GM19099 (cell line): ENCODE measurements at regions not wholly inside any gene's neighbourhood (a gene's known extent, or its start where the extent isn't known, plus 50 kb on each side); places are given as distances from the start of the nearest gene placed in this dataset.

ENCODE experiments used
- POLR2A ChIP-seq: IDR thresholded peaks from 3 replicates; pipeline ENCODE4 v1.6.1; 2011; ENCODE audit warnings: low read depth; ENCODE audit not compliant: insufficient read length; ENCODE audit errors: extremely low read depth

DNA sequence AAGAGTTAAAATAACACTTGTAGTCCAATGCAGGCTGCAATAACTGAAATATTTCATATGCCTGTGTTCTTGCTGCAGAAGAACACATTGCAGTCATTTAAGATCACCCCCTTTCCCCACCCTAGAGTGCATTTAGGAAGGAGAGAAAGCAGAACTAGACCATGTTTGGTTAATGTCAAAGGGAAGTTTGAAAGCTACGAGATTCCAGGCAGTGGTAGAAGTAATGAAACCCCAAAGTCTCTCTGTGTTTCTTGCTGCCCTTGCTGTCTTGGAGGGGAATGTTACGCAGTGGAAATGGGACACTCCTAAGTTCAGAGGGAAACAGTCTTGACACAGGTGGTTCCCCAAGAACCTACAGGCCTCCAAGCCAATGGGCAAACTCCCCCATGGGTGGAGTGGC, 242.9 kb downstream of the PTEN start:
- no peak for TF ChIP-seq POLR2A

DNA sequence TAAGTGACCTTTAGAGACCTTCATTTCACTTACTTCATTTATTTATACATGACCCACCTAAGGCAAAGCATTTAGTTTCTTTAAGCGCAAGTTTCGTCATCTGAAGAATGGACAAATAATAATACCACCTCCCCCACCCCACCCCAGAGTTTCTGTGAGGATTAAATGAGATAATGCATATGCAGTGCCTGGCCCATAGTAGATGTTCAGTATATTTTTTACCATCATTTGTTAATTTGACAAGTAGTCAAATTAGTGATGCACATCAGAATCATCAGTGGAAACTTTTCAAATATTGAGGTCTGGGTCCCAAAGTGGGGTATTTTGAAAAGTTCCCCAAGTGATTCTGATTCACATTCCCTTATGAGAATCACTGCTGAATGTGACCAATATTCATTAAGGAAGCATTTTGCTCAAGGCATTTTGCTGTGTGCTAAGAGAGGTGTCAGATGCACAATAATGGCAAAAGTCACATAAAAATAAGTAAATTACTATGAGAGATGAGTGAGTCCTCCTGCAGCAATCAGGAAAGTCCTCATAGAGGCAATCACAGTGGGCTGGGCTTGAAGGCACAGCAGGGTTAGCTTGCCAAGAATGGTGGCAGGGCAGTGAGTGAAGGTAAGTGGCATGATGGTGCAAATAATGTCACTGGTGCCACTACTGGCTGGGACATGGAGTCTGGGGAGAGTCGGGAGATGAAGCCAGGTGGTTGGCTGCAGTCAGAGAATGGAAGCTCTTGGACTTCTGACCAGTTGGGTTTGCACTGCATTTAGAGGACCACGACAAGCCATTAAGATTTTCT, 244.1 kb downstream of the PTEN start:
- no peak for TF ChIP-seq POLR2A

DNA sequence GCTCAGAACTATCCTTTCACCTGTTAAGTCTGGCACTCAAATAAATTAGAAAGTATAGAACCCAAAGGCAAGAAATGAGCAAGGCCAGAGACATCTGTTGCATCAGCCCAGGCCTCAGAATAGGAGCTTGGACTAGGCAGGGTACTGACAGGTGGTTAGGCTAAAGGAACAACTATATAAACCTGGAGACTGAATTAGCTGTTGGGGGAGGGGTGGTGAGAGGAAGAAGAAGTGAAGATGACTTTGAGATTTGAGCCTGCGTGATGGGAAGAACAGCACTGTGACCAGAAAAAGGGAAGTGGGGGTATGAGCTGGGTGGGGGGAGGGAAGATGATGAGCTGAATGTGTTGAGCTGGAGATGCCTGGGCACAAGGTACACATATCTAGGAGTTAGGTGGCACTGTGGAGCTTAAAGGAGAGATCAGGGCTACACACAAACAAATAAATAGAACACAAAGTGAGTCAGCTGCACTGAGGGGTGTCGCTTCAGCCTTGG, 244.7 kb downstream of the PTEN start:
- no peak for TF ChIP-seq POLR2A

DNA sequence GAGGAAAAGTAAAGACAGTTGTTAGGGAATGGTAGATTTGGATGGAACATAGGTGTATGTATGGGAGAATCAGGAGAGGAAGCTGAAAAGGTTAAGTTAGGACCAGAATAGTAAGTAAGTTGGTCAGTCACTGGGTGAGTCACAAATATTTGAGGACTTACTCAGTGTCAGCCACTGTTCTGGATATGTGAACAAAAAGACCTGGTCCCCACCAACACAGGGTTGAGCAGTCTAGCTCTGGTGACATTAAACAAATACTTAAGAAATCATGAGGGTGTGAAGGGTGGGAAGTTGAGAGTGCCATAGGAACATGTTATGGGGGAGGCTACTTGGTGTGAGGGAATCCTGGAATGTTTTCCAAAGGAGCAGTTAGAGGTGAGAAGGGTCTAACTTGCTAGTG, 246.9 kb downstream of the PTEN start:
- TF ChIP-seq POLR2A, result peak; percentile 42

DNA sequence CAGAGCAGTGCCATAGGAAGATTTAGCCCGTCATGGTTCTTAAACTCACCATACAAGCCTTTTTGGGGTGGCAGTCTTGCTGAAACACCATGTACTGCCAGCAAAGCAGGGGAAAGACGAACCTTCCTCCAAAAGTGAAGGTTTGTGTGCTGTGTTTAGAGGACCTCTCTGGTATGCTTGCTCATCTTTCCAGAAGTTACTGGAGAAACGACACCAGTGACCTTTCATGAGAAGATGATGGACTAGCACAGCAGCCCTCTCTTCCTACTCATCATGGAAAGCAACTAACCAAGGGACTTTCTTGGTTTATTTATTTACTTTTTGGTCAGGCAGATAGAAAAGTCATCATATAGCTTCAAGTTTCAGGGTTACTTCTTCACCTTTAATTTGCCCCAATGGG, 247.4 kb downstream of the PTEN start:
- no peak for TF ChIP-seq POLR2A

DNA sequence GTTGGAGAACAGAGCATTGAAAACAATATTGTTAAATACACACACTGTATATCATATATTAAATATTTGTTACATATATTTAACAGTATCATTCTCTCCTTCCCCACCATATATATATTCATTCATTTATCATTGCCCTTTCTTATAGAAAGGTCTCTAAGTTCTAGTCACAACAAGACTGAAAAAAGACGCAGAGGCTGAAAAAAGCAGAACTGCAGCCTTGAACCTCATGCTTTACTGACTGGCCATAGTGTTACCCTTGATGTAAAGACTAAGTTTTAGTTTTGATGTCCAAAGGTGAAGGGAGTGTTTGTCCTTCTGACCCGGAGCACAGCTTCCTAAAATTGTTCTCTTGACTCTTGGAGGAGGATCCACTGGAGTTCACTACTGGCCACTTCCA, 247.9 kb downstream of the PTEN start:
- no peak for TF ChIP-seq POLR2A

DNA sequence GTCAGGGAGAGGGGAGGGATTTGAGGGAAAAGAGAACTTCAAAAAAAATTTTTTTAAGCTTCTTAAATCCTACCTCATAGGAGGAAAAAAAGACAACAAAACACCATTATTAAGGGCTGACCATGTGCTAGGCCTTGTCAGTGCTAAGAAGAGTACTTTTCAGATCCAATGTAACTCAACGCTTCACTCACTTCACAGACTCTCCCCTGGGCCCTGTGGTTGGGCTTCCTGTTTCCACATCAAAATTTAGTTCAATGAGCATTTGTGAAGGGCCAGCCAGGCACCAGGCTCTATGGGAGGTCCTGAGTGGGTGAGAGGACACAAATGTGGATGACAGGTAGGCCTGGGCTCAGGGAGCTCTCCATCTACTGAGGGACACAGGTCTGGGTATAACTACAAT, 249.8 kb downstream of the PTEN start:
- TF ChIP-seq POLR2A, result no peak

DNA sequence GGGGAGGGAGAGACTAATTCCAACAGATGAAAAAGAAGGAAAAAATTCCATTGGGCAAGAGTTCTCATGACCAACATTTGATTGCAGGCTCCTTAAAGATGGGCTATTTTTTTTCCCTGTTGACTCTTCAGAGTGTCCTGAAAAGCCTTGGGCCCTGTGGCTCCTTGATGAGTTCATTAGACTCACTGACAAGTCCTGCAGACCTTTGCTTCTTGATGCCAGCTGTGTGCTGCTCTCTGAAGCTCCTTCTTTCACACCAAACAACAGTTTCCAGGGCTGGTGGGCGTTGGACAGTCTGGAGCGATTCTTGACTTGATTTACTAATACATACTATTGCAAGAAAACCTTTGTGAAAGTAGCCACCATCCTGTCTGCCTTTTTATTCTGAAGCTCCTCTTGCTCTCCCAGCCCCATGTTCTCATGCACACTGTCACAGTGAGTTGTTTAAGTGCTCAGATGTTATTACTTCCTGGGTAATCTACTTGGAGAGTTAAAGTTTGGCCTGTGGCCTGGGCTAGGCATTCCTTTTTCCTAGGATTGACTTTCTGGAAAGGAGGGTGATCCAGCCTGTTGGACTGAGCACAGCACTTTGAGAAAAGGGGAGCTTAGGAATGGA, 250.3 kb downstream of the PTEN start:
- TF ChIP-seq POLR2A, result peak; percentile 11

DNA sequence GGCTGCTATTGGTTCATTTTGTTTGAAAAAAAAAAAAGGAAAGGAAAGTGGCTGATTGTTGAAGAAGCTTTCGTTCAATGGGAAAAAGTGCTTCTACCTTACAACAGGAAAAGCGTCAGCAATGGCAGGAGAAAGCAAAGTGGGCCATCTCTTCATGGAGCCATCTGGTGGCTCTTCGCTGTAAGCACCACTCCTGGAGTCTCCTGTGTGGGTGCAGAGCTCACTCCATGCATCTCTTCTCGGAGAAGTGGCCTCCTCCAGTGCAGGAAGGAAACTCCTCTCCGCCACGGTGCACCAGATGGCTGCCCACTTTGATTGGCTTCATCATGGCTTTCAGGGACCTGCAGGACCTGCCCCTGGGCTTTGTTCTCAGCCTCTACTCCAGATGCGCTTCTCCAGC, 250.9 kb downstream of the PTEN start:
- TF ChIP-seq POLR2A, result no peak

DNA sequence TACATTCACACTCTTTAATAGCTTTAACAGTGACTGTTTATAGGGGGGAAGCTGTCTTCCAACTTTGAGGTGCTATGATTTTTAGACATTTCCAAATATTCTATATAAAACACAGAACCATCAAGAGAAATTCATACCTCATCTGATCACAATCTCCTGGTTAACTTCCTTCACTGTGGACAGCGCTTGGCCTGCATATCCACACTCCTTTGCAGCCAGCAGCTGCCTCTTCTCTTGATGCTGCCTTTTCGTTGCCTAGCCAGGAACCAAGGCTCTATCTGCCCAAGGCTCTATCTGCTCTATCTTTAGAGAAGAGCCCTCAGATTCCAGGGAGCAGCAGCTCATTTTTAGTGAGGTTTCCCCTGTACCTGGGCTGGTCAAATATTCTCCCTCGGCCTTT, 252.0 kb downstream of the PTEN start:
- no peak for TF ChIP-seq POLR2A

DNA sequence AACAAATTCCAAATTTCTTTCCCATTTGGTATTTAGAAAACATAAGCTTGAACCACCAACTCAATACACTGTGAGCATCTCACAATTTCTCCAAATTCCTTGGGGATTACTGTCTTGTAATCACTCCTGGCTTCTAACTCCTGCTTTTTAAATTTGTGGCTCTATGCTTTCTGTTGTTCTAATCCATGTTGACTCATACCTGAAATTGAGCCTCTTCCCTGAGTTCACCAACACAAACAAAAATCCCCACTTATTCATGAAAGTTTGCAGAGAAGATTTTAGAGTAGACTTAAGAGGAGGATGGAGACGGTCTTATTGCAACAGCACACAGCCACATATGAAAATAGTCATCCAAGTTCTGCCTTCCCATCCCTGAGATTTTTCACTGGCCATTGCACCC, 252.5 kb downstream of the PTEN start:
- TF ChIP-seq POLR2A, result no peak

DNA sequence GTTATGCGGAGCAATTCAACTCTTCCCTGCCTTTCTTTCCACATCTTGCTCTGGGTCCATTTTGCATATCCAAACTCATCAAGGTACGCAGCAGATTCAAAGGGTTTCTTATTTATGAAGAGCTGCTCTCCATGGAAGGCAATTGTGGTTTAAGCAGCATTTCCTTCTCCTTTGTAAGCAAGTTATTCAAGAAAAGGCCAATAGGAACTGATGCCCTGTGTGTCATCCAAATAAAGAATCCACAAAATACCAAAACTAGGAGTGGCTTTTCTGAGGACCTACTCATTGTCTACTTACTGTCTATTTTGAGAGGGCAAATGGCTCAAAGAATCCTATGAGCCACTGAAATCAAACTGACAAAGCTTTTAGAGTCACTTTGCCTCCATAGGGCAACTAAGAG, 253.1 kb downstream of the PTEN start:
- TF ChIP-seq POLR2A, result no peak

DNA sequence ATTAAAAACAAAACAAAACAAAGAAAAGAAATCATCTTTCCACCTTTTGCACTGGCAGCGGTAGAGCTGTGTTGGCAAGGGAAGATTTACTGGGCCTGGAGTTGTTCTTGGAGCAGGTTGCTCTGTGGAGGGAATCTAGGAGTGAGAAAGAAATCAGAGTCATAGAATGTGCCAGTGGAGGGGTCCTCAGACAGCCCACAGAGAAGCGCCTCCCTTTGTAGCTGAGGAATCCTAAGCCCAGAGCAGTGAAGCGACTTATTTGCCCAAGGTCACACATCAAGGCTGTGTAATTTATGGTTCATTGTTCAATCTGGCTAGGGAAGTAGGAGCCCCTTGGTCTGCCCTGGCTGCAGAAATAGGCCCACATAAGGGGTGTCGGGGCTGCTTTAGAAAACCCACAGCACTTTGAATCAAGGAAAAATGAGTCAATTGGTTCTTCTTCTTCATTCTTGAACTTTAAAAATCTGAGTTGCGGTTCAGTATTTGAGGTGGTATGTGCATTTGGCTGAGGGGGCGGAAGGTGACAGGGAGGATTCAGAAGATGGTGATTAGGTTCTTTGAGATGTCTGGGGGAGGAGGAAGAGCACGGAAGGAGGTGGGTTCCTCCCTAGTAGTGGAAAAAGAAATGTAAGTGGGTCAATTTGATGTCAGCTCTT, 253.7 kb downstream of the PTEN start:
- no peak for TF ChIP-seq POLR2A

DNA sequence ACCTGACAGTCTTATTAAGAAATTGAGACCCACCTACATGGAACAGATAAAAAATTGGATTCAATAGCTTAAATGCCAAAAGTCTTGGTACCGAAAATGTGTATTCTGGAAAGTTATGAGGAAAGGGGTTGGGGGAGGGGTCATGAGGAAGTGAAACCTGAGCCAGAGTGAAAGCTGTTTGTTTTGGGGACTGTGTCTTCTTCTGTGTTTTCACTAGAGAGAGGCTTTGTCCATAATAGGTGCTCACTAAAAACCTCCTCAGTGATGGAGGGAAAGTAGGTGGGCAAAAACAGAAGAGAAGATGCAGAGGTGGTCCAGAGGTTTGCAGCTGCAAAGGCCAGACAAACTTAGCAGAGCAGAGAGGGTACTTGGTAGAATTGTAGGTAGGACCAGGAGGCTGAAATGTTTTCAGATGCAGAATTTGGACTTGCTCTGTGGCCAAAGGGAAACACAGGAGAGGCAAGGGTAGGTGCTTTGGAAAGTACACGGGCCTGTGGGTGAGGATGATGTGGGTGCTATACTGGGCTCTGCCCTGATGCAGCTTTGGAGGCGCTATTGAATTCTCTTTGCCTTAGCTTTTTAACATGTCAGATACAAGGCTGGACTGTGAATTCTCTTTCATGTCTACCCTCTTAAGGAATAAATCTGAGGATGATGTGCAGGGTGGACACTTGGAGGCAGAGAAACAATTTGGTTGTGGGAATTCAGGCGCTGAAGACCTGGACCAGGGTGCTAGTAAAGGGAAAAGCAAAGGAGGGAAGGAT, 254.6 kb downstream of the PTEN start:
- TF ChIP-seq POLR2A, result peak; percentile 29

DNA sequence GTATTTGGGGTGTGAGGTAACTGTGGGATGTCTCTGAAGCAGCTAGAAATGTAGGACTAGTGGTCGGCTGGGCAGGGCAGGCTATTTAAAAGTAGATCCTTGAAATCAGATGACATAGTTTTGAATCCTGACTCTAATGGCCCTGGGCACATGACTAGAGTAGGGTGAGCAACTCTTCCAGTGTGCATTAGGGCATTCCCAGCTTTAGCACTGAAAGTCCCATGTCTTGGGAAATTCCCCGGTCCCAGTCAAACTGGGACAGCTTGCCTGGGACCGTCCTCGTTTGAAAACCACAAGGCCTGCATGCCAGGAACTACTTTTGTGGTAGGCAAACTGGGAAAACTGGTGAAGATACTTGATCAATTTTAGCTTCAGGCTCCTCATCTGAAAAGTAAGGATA, 255.3 kb downstream of the PTEN start:
- no peak for TF ChIP-seq POLR2A
